Endothelial cell of umbilical vein (primary cell): ENCODE measurements at regions not wholly inside any gene's neighbourhood (a gene's known extent, or its start where the extent isn't known, plus 50 kb on each side); places are given as distances from the start of the nearest gene placed in this dataset.

Source experiments
- BruUV-seq: library from RNA; stranded (reverse); fragments of 400-500 nt; replicated peaks from 2 replicates; lab custom pipeline; 2021; lab: Mats Ljungman, UMichigan
- CTCF ChIA-PET: fragments of 300-600, 350-600 bp; sonication (Branson Sonifier 250); formaldehyde crosslinking; loops from one replicate; lab custom pipeline; 2021; ENCODE audit warnings: antibody characterized with exemption, inconsistent platforms; lab: Charles Lee
- POLR2A ChIA-PET: fragments of 300-600, 350-600 bp; sonication (Branson Sonifier 250); formaldehyde crosslinking; loops from one replicate; lab custom pipeline; 2021; ENCODE audit warnings: antibody characterized with exemption, inconsistent platforms; lab: Charles Lee
- DNase-seq: peaks from one replicate; pipeline ENCODE4 v3.0.0-alpha.2; 2011; ENCODE audit warnings: low read depth, low spot score
- FAIRE-seq: peaks from 2 replicates; lab custom pipeline; 2011; peaks lifted over from hg19 to GRCh38; lab: Jason Lieb, UNC
- H2AFZ ChIP-seq: 2 replicates; pipeline ENCODE4 v1.6.0; 2012; ENCODE audit warnings: low read depth, low read length, control low read depth, inconsistent platforms
- H3K27ac ChIP-seq: 2 replicates; pipeline ENCODE4 v1.5.1; 2011; ENCODE audit warnings: low read depth, mild to moderate bottlenecking, control low read depth, low read length, moderate library complexity; ENCODE audit not compliant: insufficient read depth
- H3K27me3 ChIP-seq, 2 experiments: 2 replicates each; pipeline versions ENCODE4 v1.6.0 to v1.6.1; 2011; ENCODE audit warnings: low read length in 2 of 2, mixed read lengths in 1 of 2; ENCODE audit not compliant: control insufficient read depth in 2 of 2, insufficient read depth in 2 of 2
- H3K36me3 ChIP-seq, 2 experiments: 2 replicates in 1 of 2; 3 replicates in 1 of 2; pipeline ENCODE4 v1.5.1; 2011; ENCODE audit warnings: low read length in 2 of 2, mild to moderate bottlenecking in 1 of 2, moderate library complexity in 1 of 2; ENCODE audit not compliant: control insufficient read depth in 2 of 2, insufficient read depth in 2 of 2; ENCODE audit errors: extremely low read depth in 1 of 2
- H3K4me1 ChIP-seq: 3 replicates; pipeline ENCODE4 v1.5.1; 2011; ENCODE audit warnings: mild to moderate bottlenecking, low read length; ENCODE audit not compliant: control insufficient read depth, insufficient read depth; ENCODE audit errors: extremely low read depth
- H3K4me2 ChIP-seq: 2 replicates; pipeline ENCODE4 v1.6.1; 2011; ENCODE audit warnings: low read length, control low read depth, mixed read lengths; ENCODE audit not compliant: insufficient read depth
- H3K4me3 ChIP-seq, 3 experiments: fragments of 200-600 bp in 1 of 3; sonication (generic), shearing (Covaris generic) in 1 of 3; replicated peaks in 1 of 3; 2 replicates each; pipeline ENCODE4 v1.5.1; 2011 to 2016; ENCODE audit warnings: control low read depth in 3 of 3, low read length in 3 of 3, mild to moderate bottlenecking in 2 of 3, inconsistent platforms in 1 of 3, low read depth in 1 of 3, moderate library complexity in 1 of 3; ENCODE audit not compliant: insufficient read depth in 1 of 3
- H3K79me2 ChIP-seq: 2 replicates; pipeline ENCODE4 v1.6.0; 2012; ENCODE audit warnings: low read length, inconsistent platforms; ENCODE audit not compliant: control insufficient read depth, insufficient read depth
- H3K9ac ChIP-seq: replicated peaks from 2 replicates; pipeline ENCODE3; 2011; ENCODE audit warnings: low read length, control low read depth; ENCODE audit not compliant: insufficient read depth; ENCODE audit errors: extremely low read depth
- H3K9me1 ChIP-seq: replicated peaks from 3 replicates; pipeline ENCODE4 v1.6.0; 2011; ENCODE audit warnings: mild to moderate bottlenecking, low read length; ENCODE audit not compliant: control insufficient read depth, insufficient read depth; ENCODE audit errors: extremely low read depth
- H3K9me3 ChIP-seq: replicated peaks from 2 replicates; pipeline ENCODE4 v1.5.1; 2012; ENCODE audit warnings: low read length, inconsistent platforms; ENCODE audit not compliant: control insufficient read depth, insufficient read depth
- H4K20me1 ChIP-seq: replicated peaks from 2 replicates; pipeline ENCODE3; 2011; ENCODE audit warnings: mild to moderate bottlenecking, low read length; ENCODE audit not compliant: control insufficient read depth, insufficient read depth; ENCODE audit errors: extremely low read depth
- CTCF ChIP-seq, 2 donors: IDR thresholded peaks; 1 replicate in 1 of 2; 2 replicates in 1 of 2; pipeline ENCODE4 v1.5.1; 2011; ENCODE audit warnings: low read length in 2 of 2, mild to moderate bottlenecking in 2 of 2, moderate library complexity in 2 of 2, control low read depth in 1 of 2, inconsistent platforms in 1 of 2, low read depth in 1 of 2; ENCODE audit not compliant: insufficient read depth in 1 of 2; ENCODE audit errors: extremely low read depth in 1 of 2
- EZH2 ChIP-seq: IDR thresholded peaks from 2 replicates; pipeline ENCODE4 v1.6.1; 2012; ENCODE audit warnings: borderline replicate concordance, low read depth, mild to moderate bottlenecking, moderate library complexity, low read length, inconsistent platforms; ENCODE audit not compliant: severe bottlenecking
- FOS ChIP-seq: IDR thresholded peaks from 2 replicates; pipeline ENCODE4 v1.6.1; 2011; ENCODE audit warnings: mild to moderate bottlenecking, low read length, moderate library complexity, borderline replicate concordance; ENCODE audit not compliant: insufficient read depth
- GATA2 ChIP-seq: IDR thresholded peaks from 2 replicates; pipeline ENCODE4 v1.7.0; 2011; ENCODE audit warnings: low read depth, mild to moderate bottlenecking, moderate library complexity, mixed read lengths, low read length; ENCODE audit not compliant: insufficient read length, insufficient read depth
- JUN ChIP-seq: IDR thresholded peaks from 2 replicates; pipeline ENCODE4 v1.6.1; 2011; ENCODE audit warnings: borderline replicate concordance, low read depth; ENCODE audit not compliant: insufficient read length, insufficient read depth
- MAX ChIP-seq: IDR thresholded peaks from 2 replicates; pipeline ENCODE4 v1.6.1; 2011; ENCODE audit not compliant: insufficient read depth, insufficient read length
- MYC ChIP-seq: IDR thresholded peaks from one replicate; pipeline ENCODE4 v1.6.1; 2011; ENCODE audit warnings: mild to moderate bottlenecking, low read depth, low read length
- POLR2A ChIP-seq: IDR thresholded peaks from 2 replicates; pipeline ENCODE4 v1.6.1; 2012; ENCODE audit warnings: low read depth, mild to moderate bottlenecking, control low read depth, low read length
- POLR2AphosphoS5 ChIP-seq: IDR thresholded peaks from 2 replicates; pipeline ENCODE4 v1.6.1; 2012; ENCODE audit warnings: low read depth, mild to moderate bottlenecking, control low read depth, low read length, moderate library complexity; ENCODE audit not compliant: insufficient read depth
- dilution Hi-C: fragments of 300-500 bp; cut with MboI; formaldehyde crosslinking; loops from one replicate; pipeline ENCODE4 v1.15.0; 2019; ENCODE audit warnings: low sequenced_read_pairs; ENCODE audit not compliant: extremely low pct_ligation_motif_present
- intact Hi-C: fragments of 100-400 bp; cut with micrococcal nuclease; formaldehyde crosslinking; loops from one replicate; pipeline ENCODE4 v1.10.0; 2022

DNA sequence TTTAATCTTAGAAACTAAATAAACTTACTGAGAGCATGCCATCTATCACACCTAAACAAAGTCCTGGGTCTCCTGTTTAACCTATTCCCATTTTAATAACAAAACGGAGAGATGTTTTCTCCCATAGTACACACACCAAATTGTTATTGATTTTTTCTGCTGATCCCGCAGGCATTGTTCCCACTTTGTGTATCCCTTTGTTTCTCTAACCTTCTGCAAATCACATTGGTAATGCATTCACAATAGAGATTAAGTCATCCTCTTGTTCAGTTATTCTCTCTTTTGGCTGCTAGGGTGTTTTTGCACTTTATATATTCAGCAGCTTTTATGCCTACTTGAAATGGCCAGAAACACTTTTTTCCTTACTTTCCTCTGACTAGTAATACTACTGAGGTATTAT, 1071.9 kb upstream of the CDH2 start:
- ChIA-PET POLR2A (no interaction called here), CTCF (interaction anchor here (1.0 kb wide), 1 partner anchor 9 kb away, joined by 4 read pairs; no protein-coding TSS in a partner anchor)
- DNase-seq = no peak
- Histone ChIP-seq H2AFZ (no peak overlapping the region), H3K4me2 (no peak overlapping the region), H3K9ac (no peak overlapping the region), H3K27ac (no peak overlapping the region), H4K20me1 (no peaks in the 10 kb centered on the region), H3K9me1 (no peaks in the 10 kb centered on the region), H3K79me2 (no peaks in the 10 kb centered on the region), H3K4me1 (no peaks in the 10 kb centered on the region), H3K27me3 (no peaks in the 10 kb centered on the region), H3K36me3 (no peaks in the 10 kb centered on the region), H3K9me3 (no peaks in the 10 kb centered on the region), H3K4me3 (no peak overlapping the region)
- FAIRE-seq = no peak
- intact Hi-C loops (no loop called here), dilution Hi-C loops (no loop called here)
- BruUV-seq = no TSS peak
- no peak for TF ChIP-seq POLR2AphosphoS5
- no peak for TF ChIP-seq POLR2A
- TF ChIP-seq EZH2 = no peak
- no peak for TF ChIP-seq CTCF (IDR thresholded peaks at IDR 0.05; ENCODE audit: extremely low read depth in 1 of 2, insufficient read depth in 1 of 2, low read depth in 1 of 2, low read length in 2 of 2)
- TF ChIP-seq FOS = no peak

- Histone ChIP-seq H3K36me3 (no peaks in the 10 kb centered on the region), H3K4me1 (no peaks in the 10 kb centered on the region), H3K9me1 (no peaks in the 10 kb centered on the region), H3K27me3 (no peaks in the 10 kb centered on the region), H3K27ac (no peak overlapping the region), H4K20me1 (no peaks in the 10 kb centered on the region), H3K9me3 (no peaks in the 10 kb centered on the region), H3K79me2 (no peaks in the 10 kb centered on the region), H3K4me2 (no peak overlapping the region), H2AFZ (no peak overlapping the region), H3K4me3 (no peak overlapping the region), H3K9ac (no peak overlapping the region)
- CTCF ChIA-PET = no interaction called here
- intact Hi-C loops = no loop called here
- TF ChIP-seq MYC (no peak), MAX (no peak), CTCF (IDR thresholded peaks at IDR 0.05; ENCODE audit: extremely low read depth in 1 of 2, insufficient read depth in 1 of 2, low read depth in 1 of 2, low read length in 2 of 2) (no peak), POLR2AphosphoS5 (no peak), GATA2 (no peak), EZH2 (no peak), JUN (no peak), FOS (no peak)
- FAIRE-seq (no peak), DNase-seq (no peak)
- BruUV-seq = no TSS peak
- POLR2A ChIA-PET = no interaction called here
- dilution Hi-C loops = no loop called here
These were observed 1064.3 kb upstream of the CDH2 start for GRCh38 chr18:29241199-29241598.
